ENCODE measurements at regions not wholly inside any gene's neighbourhood (a gene's known extent, or its start where the extent isn't known, plus 50 kb on each side); places are given as distances from the start of the nearest gene placed in this dataset.

DNA sequence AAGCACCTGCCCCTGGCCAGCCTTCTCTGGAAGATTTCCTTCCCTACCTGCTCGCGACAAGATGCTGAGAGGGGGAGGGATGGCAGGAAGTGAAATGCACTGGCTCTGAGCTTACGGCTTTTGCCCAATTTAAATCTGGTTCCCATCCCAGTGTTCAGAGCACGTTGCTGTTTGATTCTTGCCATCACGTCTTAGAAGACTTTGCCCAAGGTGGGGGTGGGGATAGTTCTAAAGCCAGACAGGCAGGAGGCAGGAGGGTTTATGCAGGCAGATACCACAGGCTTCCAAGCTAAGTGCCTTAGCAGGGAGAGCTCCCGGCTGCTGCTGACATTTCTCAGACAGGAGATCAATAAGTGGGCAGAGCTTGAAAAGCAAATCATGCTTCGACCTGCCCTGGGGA is 393.9 kb downstream of the MID1IP1 start:
- Histone ChIP-seq H3K4me3 (ENCODE audit: low read length in 2 of 2) (no peak overlapping the region), H3K9ac (ENCODE audit: low read length in 2 of 2) (no peak overlapping the region), H3K36me3 (ENCODE audit: control insufficient read depth in 2 of 2, insufficient read depth in 2 of 2, low read length in 2 of 2) (no peaks in the 10 kb centered on the region), H3K27ac (ENCODE audit: low read length) (no peak overlapping the region), H3K9me3 (ENCODE audit: control insufficient read depth in 2 of 2, low read length in 2 of 2) (no peaks in the 10 kb centered on the region), H3K4me1 (ENCODE audit: control insufficient read depth, insufficient read depth, low read length) (peaks cover 2% of the 10 kb centered on the region), H3K27me3 (ENCODE audit: control insufficient read depth in 1 of 2, insufficient read depth in 2 of 2, low read length in 2 of 2) (peaks cover 0 to 17% of the 10 kb centered on the region in 2 donors)

DNA sequence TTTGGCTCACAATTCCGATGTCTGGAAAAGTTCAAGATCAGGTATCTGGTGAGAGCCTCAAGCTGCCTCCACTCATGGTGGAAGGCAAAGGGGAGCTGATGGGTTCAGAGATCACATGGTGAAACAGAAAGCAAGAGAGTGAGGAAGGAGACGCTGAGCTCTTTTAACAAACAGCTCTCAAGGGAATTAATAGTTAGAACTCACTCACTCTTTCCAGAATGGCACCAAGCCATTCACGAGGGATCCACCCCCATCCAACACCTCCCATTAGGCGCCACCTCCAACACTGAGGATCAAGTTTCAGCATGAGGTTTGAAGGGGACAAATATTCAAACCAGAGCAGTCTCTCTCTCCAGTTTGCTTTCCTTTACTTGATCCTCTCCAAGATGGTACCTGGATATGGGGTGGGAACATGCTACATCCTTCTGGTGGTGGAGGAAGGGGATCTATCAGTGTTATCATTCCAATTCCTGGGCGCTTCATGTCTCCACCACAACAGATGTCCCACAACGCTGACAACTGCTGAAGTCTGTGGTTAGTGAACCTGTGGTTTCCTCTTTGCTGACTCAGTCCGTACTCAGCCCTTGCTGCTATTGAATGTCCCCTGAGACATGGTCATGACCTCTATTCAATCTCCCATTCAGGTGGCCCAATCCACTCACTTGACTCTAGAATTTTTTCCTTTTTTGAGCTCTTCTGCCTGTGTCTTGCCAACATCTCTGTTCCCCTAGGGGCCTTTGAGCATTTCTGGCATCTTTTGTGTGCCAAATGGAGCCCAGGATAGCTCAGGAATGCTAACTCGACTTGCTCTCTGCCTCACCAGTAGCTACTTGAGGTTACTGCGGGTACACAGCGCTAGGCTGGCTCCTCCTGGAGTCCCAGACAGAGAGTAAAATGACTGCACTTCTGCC is 395.2 kb downstream of the MID1IP1 start:
- Histone ChIP-seq H3K9me3 (ENCODE audit: control insufficient read depth in 2 of 2, low read length in 2 of 2) (no peaks in the 10 kb centered on the region), H3K27ac (ENCODE audit: low read length) (no peak overlapping the region), H3K9ac (ENCODE audit: low read length in 2 of 2) (no peak overlapping the region), H3K36me3 (ENCODE audit: control insufficient read depth in 2 of 2, insufficient read depth in 2 of 2, low read length in 2 of 2) (no peaks in the 10 kb centered on the region), H3K27me3 (ENCODE audit: control insufficient read depth in 1 of 2, insufficient read depth in 2 of 2, low read length in 2 of 2) (peaks cover 0 to 17% of the 10 kb centered on the region in 2 donors), H3K4me1 (ENCODE audit: control insufficient read depth, insufficient read depth, low read length) (peaks cover 2% of the 10 kb centered on the region), H3K4me3 (ENCODE audit: low read length in 2 of 2) (no peak overlapping the region)

DNA sequence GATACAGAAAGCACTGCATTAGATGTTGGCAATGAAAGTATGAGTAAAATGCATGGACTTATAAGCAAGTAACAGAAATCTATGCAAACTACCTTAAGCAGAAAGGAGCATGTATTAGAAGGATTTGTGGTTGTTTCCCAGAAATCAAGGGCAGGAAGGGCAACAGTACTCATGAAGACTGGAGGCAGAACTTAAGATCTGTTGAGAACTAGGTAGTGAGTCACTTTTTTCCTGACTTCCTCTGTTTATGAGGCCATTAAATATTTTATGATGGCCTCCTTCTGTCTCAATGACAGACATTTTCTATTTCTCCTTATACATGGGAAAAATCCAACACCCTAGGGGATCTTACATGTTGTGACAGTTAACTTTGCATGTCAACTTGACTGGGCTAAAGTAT is 398.2 kb downstream of the MID1IP1 start:
- Histone ChIP-seq H3K4me1 (ENCODE audit: control insufficient read depth, insufficient read depth, low read length) (peaks cover 2% of the 10 kb centered on the region), H3K27me3 (ENCODE audit: control insufficient read depth in 1 of 2, insufficient read depth in 2 of 2, low read length in 2 of 2) (peaks cover 0 to 15% of the 10 kb centered on the region in 2 donors), H3K36me3 (ENCODE audit: control insufficient read depth in 2 of 2, insufficient read depth in 2 of 2, low read length in 2 of 2) (no peaks in the 10 kb centered on the region), H3K27ac (ENCODE audit: low read length) (no peak overlapping the region), H3K4me3 (ENCODE audit: low read length in 2 of 2) (no peak overlapping the region), H3K9ac (ENCODE audit: low read length in 2 of 2) (no peak overlapping the region), H3K9me3 (ENCODE audit: control insufficient read depth in 2 of 2, low read length in 2 of 2) (no peaks in the 10 kb centered on the region)

DNA sequence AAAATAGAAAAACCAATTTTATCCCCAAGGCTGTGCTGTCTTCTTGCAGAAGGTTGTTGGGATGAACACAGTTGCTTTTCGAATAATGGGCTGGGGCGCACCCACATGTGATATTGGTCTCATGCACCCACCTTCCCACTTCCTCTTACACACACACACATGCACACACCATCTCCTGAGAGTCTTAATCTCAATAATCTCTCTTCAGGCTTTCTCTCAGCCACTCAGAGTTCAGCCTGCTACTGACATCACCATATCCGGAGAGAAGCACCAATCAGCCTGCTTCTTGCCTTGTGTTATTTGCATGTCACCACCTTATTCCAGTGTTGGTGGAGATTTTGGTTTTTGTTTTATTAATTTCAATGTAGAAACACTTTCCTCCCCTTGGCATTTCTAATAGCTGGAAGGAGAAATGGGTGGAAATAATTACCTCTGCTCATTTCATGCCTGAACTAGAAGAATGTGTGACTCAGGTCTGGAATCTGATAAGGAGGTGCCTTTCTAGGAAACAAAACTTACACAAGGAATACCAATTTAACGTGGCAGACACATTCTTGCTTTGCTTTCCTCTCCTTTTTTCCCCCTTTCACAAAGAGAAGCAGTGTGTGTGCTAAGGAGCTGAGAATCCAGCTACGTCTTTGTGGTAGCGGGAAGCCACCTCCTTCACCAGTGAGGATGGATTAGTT is 400.2 kb downstream of the MID1IP1 start:
- Histone ChIP-seq H3K4me1 (ENCODE audit: control insufficient read depth, insufficient read depth, low read length) (no peaks in the 10 kb centered on the region), H3K36me3 (ENCODE audit: control insufficient read depth in 2 of 2, insufficient read depth in 2 of 2, low read length in 2 of 2) (no peaks in the 10 kb centered on the region), H3K9me3 (ENCODE audit: control insufficient read depth in 2 of 2, low read length in 2 of 2) (no peaks in the 10 kb centered on the region), H3K27me3 (ENCODE audit: control insufficient read depth in 1 of 2, insufficient read depth in 2 of 2, low read length in 2 of 2) (peaks cover 0 to 6% of the 10 kb centered on the region in 2 donors), H3K4me3 (ENCODE audit: low read length in 2 of 2) (no peak overlapping the region), H3K9ac (ENCODE audit: low read length in 2 of 2) (no peak overlapping the region), H3K27ac (ENCODE audit: low read length) (no peak overlapping the region)

DNA sequence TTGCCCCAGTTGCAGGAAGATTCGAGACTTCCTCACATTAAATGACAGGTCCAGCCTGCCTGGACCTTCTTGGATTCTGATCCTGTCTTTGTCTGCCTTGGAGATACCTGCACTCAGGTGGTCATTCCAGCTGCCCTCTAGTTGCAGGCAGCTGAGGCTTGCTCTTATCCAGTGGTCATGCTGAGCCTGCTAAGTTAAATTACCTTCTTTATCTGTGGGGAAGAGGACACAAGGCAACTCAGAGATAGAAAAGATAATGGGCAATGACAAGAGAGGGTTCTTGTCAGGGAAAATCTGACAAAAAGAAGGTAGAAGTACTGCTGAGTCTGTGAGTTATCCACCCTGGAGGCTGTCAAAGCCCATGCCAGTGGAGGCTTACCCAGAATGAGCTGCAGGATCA is 401.4 kb downstream of the MID1IP1 start:
- no peak overlapping the region for H3K9ac ChIP-seq (ENCODE audit: low read length in 2 of 2)

DNA sequence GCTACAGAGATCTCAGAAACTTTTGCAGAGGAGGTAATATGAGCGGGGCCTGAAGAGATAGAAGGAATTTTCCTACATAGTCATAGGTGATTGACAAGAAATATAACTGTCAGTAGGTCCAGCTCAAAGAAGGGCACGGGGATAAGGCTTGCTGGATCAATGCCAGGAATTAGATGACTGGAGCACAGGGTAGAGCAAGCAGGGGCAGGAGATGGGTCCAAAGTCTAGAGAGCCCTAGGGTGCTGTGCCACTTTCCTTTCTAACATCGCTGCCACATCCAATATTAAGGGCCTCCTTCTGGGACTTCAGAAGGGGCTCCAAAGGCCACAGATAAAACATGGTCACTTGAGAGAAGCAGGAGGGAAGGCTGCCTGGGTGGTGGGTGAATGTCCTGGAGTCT is 402.2 kb downstream of the MID1IP1 start:
- Histone ChIP-seq H3K27ac (ENCODE audit: low read length) (no peak overlapping the region), H3K27me3 (ENCODE audit: control insufficient read depth in 1 of 2, insufficient read depth in 2 of 2, low read length in 2 of 2) (peaks cover 0 to 9% of the 10 kb centered on the region in 2 donors), H3K4me1 (ENCODE audit: control insufficient read depth, insufficient read depth, low read length) (no peaks in the 10 kb centered on the region), H3K36me3 (ENCODE audit: control insufficient read depth in 2 of 2, insufficient read depth in 2 of 2, low read length in 2 of 2) (no peaks in the 10 kb centered on the region), H3K9me3 (ENCODE audit: control insufficient read depth in 2 of 2, low read length in 2 of 2) (peaks cover 0 to 6% of the 10 kb centered on the region in 2 donors), H3K9ac (ENCODE audit: low read length in 2 of 2) (no peak overlapping the region), H3K4me3 (ENCODE audit: low read length in 2 of 2) (no peak overlapping the region)

More for the DNA sequence above, 401.4 kb downstream of the MID1IP1 start:
- Histone ChIP-seq H3K27ac (ENCODE audit: low read length) (no peak overlapping the region), H3K4me1 (ENCODE audit: control insufficient read depth, insufficient read depth, low read length) (no peaks in the 10 kb centered on the region), H3K27me3 (ENCODE audit: control insufficient read depth in 1 of 2, insufficient read depth in 2 of 2, low read length in 2 of 2) (peaks cover 0 to 6% of the 10 kb centered on the region in 2 donors), H3K4me3 (ENCODE audit: low read length in 2 of 2) (no peak overlapping the region), H3K36me3 (ENCODE audit: control insufficient read depth in 2 of 2, insufficient read depth in 2 of 2, low read length in 2 of 2) (no peaks in the 10 kb centered on the region), H3K9me3 (ENCODE audit: control insufficient read depth in 2 of 2, low read length in 2 of 2) (peaks cover 0 to 3% of the 10 kb centered on the region in 2 donors)

DNA sequence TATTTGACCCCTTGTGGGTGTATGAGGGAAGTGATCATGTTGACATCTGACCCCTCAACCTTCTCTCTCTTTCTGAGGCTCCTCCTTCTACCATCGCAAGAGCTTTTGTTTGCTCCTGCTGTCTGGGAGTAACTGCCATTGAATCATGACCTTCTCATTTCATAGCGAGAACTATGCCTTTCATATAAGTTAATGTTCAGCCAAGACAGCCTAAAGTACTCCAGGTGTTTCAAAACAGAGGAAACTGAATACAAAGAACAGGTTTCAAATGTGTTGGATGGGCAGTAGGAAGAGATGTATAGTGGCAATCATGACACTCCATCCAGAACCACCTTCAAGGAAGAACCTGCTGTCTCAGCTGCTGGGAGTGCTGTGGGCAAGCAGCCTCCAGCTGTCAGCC is 403.1 kb downstream of the MID1IP1 start:
- Histone ChIP-seq H3K4me1 (ENCODE audit: control insufficient read depth, insufficient read depth, low read length) (no peaks in the 10 kb centered on the region), H3K27me3 (ENCODE audit: control insufficient read depth in 1 of 2, insufficient read depth in 2 of 2, low read length in 2 of 2) (peaks cover 0 to 9% of the 10 kb centered on the region in 2 donors), H3K9me3 (ENCODE audit: control insufficient read depth in 2 of 2, low read length in 2 of 2) (peaks cover 0 to 6% of the 10 kb centered on the region in 2 donors), H3K4me3 (ENCODE audit: low read length in 2 of 2) (no peak overlapping the region), H3K9ac (ENCODE audit: low read length in 2 of 2) (no peak overlapping the region), H3K36me3 (ENCODE audit: control insufficient read depth in 2 of 2, insufficient read depth in 2 of 2, low read length in 2 of 2) (no peaks in the 10 kb centered on the region), H3K27ac (ENCODE audit: low read length) (no peak overlapping the region)

DNA sequence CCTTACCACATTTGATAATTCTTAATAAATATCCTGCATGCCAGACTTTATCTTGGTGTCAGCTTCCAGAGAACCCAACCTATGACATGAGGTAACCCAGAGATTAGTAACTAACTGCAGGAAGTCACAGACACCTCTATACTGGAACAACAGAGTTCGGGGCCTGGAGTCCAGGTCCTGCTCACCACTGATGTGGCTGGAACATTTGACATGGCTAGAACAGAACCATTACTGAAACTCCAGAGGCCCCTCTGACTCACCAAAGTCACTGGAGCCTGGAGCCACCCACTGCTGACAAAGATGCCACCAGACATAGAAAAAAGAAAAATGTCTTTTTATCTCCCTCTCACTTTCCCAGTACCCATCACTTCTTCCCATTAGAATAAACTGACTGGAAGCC is 403.7 kb downstream of the MID1IP1 start:
- H3K36me3 ChIP-seq (ENCODE audit: control insufficient read depth in 2 of 2, insufficient read depth in 2 of 2, low read length in 2 of 2) = no peaks in the 10 kb centered on the region
- H3K27me3 ChIP-seq (ENCODE audit: control insufficient read depth in 1 of 2, insufficient read depth in 2 of 2, low read length in 2 of 2) = peaks cover 0 to 13% of the 10 kb centered on the region in 2 donors
- no peak overlapping the region for H3K27ac ChIP-seq (ENCODE audit: low read length)
- peaks cover 0 to 6% of the 10 kb centered on the region in 2 donors for H3K9me3 ChIP-seq (ENCODE audit: control insufficient read depth in 2 of 2, low read length in 2 of 2)
- H3K9ac ChIP-seq (ENCODE audit: low read length in 2 of 2) = no peak overlapping the region
- no peaks in the 10 kb centered on the region for H3K4me1 ChIP-seq (ENCODE audit: control insufficient read depth, insufficient read depth, low read length)
- no peak overlapping the region for H3K4me3 ChIP-seq (ENCODE audit: low read length in 2 of 2)

DNA sequence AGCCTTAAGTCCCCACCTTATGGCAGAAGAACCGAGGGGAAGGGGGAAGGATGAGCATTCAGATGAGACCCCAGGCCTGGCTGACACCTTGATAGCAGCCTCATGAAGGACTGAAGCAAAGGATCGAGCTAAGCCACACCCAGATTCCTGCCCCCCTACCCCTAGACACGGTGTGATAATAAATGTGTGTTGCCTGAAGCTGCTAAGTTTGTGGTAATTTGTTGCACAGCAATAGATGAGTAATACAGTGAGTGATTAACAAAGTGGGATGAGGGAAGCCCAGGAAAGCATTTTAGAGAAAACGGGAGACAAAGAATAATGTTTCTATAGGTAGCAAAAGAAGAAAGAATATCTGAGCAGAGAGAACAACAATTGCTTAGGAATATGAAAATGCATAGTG is 404.2 kb downstream of the MID1IP1 start:
- Histone ChIP-seq H3K9me3 (ENCODE audit: control insufficient read depth in 2 of 2, low read length in 2 of 2) (peaks cover 0 to 6% of the 10 kb centered on the region in 2 donors), H3K9ac (ENCODE audit: low read length in 2 of 2) (no peak overlapping the region), H3K36me3 (ENCODE audit: control insufficient read depth in 2 of 2, insufficient read depth in 2 of 2, low read length in 2 of 2) (no peaks in the 10 kb centered on the region), H3K27me3 (ENCODE audit: control insufficient read depth in 1 of 2, insufficient read depth in 2 of 2, low read length in 2 of 2) (peaks cover 0 to 14% of the 10 kb centered on the region in 2 donors), H3K27ac (ENCODE audit: low read length) (no peak overlapping the region), H3K4me3 (ENCODE audit: low read length in 2 of 2) (no peak overlapping the region), H3K4me1 (ENCODE audit: control insufficient read depth, insufficient read depth, low read length) (no peaks in the 10 kb centered on the region)

DNA sequence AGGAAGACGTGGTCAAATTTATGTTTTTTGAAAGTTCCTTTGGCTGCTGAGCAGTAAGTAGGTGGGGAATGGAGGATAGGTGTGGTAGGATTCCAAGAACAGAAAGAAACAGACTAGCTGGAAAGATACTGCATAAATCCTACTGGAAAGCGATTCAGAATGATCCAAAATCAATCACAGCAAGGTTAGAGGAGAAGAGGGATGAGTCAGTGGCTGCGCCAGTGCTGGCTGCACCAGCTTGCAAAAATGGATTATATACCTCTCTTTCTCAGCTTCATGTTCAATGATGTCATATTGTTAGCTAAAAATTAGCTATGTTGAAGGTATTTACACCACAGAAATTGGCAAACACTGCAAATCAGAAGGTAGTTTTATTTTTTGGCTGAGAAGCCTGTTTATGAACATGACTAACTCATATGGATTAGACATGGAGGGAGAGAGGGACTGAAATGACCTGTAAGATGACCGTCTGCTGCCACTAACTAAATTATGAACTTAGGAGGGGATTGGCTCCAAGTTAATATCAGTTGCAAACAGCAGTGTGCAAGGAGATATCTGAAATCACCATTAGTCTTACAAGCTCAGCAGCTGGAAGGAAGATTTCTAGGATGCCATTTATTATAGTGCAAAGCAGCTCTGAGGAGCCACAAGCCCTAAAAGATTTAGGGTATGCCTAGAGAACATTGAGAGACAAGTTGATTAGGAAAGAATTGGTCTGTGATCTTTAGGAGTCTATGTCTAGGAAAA is 405.3 kb downstream of the MID1IP1 start:
- Histone ChIP-seq H3K9me3 (ENCODE audit: control insufficient read depth in 2 of 2, low read length in 2 of 2) (peaks cover 0 to 6% of the 10 kb centered on the region in 2 donors), H3K4me3 (ENCODE audit: low read length in 2 of 2) (no peak overlapping the region), H3K4me1 (ENCODE audit: control insufficient read depth, insufficient read depth, low read length) (no peaks in the 10 kb centered on the region), H3K36me3 (ENCODE audit: control insufficient read depth in 2 of 2, insufficient read depth in 2 of 2, low read length in 2 of 2) (no peaks in the 10 kb centered on the region), H3K27me3 (ENCODE audit: control insufficient read depth in 1 of 2, insufficient read depth in 2 of 2, low read length in 2 of 2) (peaks cover 0 to 14% of the 10 kb centered on the region in 2 donors), H3K27ac (ENCODE audit: low read length) (no peak overlapping the region), H3K9ac (ENCODE audit: low read length in 2 of 2) (no peak overlapping the region)
